HCT116 (cell line): ENCODE measurements at regions not wholly inside any gene's neighbourhood (a gene's known extent, or its start where the extent isn't known, plus 50 kb on each side); places are given as distances from the start of the nearest gene placed in this dataset.

Source experiments
- ATAC-seq: fragments of 200-7000 bp; cut with Tn5 transposase; 2 replicates; pipeline ENCODE4 v1.9.1; 2020; ENCODE audit warnings: mild to moderate bottlenecking, moderate library complexity
- BruUV-seq: library from RNA; stranded (reverse); fragments of 400-500 nt; replicated peaks from 2 replicates; lab custom pipeline; 2021; lab: Mats Ljungman, UMichigan
- CTCF ChIA-PET: fragments of 300-600 bp; sonication (Branson Sonifier 250); formaldehyde crosslinking; loops from one replicate; lab custom pipeline; 2021; ENCODE audit warnings: antibody characterized with exemption; lab: Charles Lee
- POLR2A ChIA-PET: fragments of 300-600, 350-600 bp; sonication (Branson Sonifier 250); formaldehyde crosslinking; loops from one replicate; lab custom pipeline; 2021; ENCODE audit warnings: antibody characterized with exemption; lab: Charles Lee
- RAD21 ChIA-PET, 2 experiments: fragments of 300-600 bp; sonication (Branson Sonifier 250); formaldehyde crosslinking; loops; one replicate each; lab custom pipeline; 2023; ENCODE audit warnings: low total read pairs in 2 of 2; ENCODE audit not compliant: uncharacterized antibody in 2 of 2, unreplicated experiment in 2 of 2, low non-redundant PET in 1 of 2; lab: Charles Lee
- DNase-seq: peaks from one replicate; pipeline ENCODE4 v3.0.0-alpha.2; 2010; ENCODE audit warnings: low read depth, low spot score
- H2AFZ ChIP-seq: fragments of 200-600 bp; shearing (Covaris generic), sonication (generic); 2 replicates; pipeline ENCODE4 v1.6.1; 2017; ENCODE audit warnings: low read depth, mixed run types, mixed read lengths, antibody characterized with exemption, low read length; ENCODE audit not compliant: poor library complexity, severe bottlenecking
- H3K27ac ChIP-seq: 2 replicates; pipeline ENCODE4 v1.5.1; 2012; ENCODE audit warnings: low read depth, low read length
- H3K27me3 ChIP-seq: fragments of 200-600 bp; sonication (generic); 2 replicates; pipeline ENCODE4 v1.6.1; 2016; ENCODE audit warnings: mixed run types, low read length, mixed read lengths; ENCODE audit not compliant: insufficient read depth
- H3K36me3 ChIP-seq, 2 experiments: fragments of 200-500 bp in 1 of 2; fragments of 200-600 bp in 1 of 2; sonication (Bioruptor generic) in 1 of 2; sonication (generic) in 1 of 2; 2 replicates each; pipeline versions ENCODE4 v1.5.1 to v1.6.1; 2014 to 2016; ENCODE audit warnings: low read length in 2 of 2, inconsistent platforms in 1 of 2, mixed read lengths in 1 of 2, mixed run types in 1 of 2; ENCODE audit not compliant: insufficient read depth in 2 of 2, control insufficient read depth in 1 of 2
- H3K4me1 ChIP-seq, 2 experiments: fragments of 200-600 bp in 1 of 2; sonication (generic) in 1 of 2; 2 replicates each; pipeline versions ENCODE4 v1.5.1 to v1.6.1; 2012 to 2017; ENCODE audit warnings: low read length in 2 of 2, inconsistent platforms in 1 of 2, mild to moderate bottlenecking in 1 of 2, mixed read lengths in 1 of 2, mixed run types in 1 of 2, moderate library complexity in 1 of 2; ENCODE audit not compliant: insufficient read depth in 2 of 2, control insufficient read depth in 1 of 2
- H3K4me2 ChIP-seq: fragments of 200-600 bp; sonication (generic); 2 replicates; pipeline ENCODE4 v1.6.1; 2017; ENCODE audit warnings: mixed run types, low read length, mixed read lengths
- H3K4me3 ChIP-seq, 2 experiments: fragments of 200-600 bp in 1 of 2; sonication (generic) in 1 of 2; replicated peaks in 1 of 2; 2 replicates each; pipeline ENCODE4 v1.5.1; 2011 to 2016; ENCODE audit warnings: low read length in 2 of 2, control low read depth in 1 of 2, low read depth in 1 of 2, mild to moderate bottlenecking in 1 of 2, mixed read lengths in 1 of 2, mixed run types in 1 of 2
- H3K79me2 ChIP-seq: fragments of 200-600 bp; sonication (generic); 2 replicates; pipeline ENCODE4 v1.6.1; 2017; ENCODE audit warnings: mild to moderate bottlenecking, mixed run types, low read length, moderate library complexity, mixed read lengths; ENCODE audit not compliant: insufficient read depth
- H3K9ac ChIP-seq: fragments of 200-600 bp; sonication (generic); 2 replicates; pipeline ENCODE4 v1.6.1; 2016; ENCODE audit warnings: low read length, mixed read lengths
- H3K9me2 ChIP-seq: fragments of 200-600 bp; sonication (generic), shearing (Covaris generic); 2 replicates; pipeline ENCODE4 v1.6.1; 2017; ENCODE audit warnings: mixed run types, mild to moderate bottlenecking, moderate library complexity; ENCODE audit not compliant: insufficient read depth
- H3K9me3 ChIP-seq, 2 experiments: fragments of 200-500 bp in 1 of 2; fragments of 200-600 bp in 1 of 2; sonication (Bioruptor generic) in 1 of 2; sonication (generic) in 1 of 2; 2 replicates each; pipeline ENCODE4 v1.6.1; 2014 to 2017; ENCODE audit warnings: low read length in 2 of 2, mixed read lengths in 2 of 2, inconsistent platforms in 1 of 2, low read depth in 1 of 2, mild to moderate bottlenecking in 1 of 2, mixed run types in 1 of 2, moderate library complexity in 1 of 2; ENCODE audit not compliant: control insufficient read depth in 1 of 2, insufficient read depth in 1 of 2
- H4K20me1 ChIP-seq: fragments of 200-600 bp; sonication (generic), shearing (Covaris generic); 2 replicates; pipeline ENCODE4 v1.6.1; 2017; ENCODE audit warnings: mixed run types, mild to moderate bottlenecking, moderate library complexity; ENCODE audit not compliant: insufficient read depth
- CEBPB ChIP-seq: IDR thresholded peaks from 2 replicates; pipeline ENCODE4 v1.6.1; 2012; ENCODE audit warnings: low read depth
- EZH2 ChIP-seq: fragments of 200-600 bp; sonication (generic); IDR thresholded peaks from 2 replicates; pipeline ENCODE4 v1.6.1; 2017; ENCODE audit warnings: antibody characterized with exemption, mixed run types
- EZH2phosphoT487 ChIP-seq: fragments of 200-600 bp; IDR thresholded peaks from 2 replicates; pipeline ENCODE4 v1.6.1; 2018; ENCODE audit warnings: antibody characterized with exemption, borderline replicate concordance
- FOSL1 ChIP-seq: IDR thresholded peaks from 2 replicates; pipeline ENCODE4 v1.6.1; 2012; ENCODE audit warnings: low read depth
- MAX ChIP-seq: IDR thresholded peaks from 2 replicates; pipeline ENCODE4 v1.6.1; 2012
- POLR2A ChIP-seq: IDR thresholded peaks from 2 replicates; pipeline ENCODE4 v1.7.0; 2011; ENCODE audit warnings: borderline replicate concordance; ENCODE audit not compliant: insufficient read depth, insufficient read length; ENCODE audit errors: extremely low read depth
- POLR2AphosphoS5 ChIP-seq: IDR thresholded peaks from 2 replicates; pipeline ENCODE4 v1.6.1; 2011; ENCODE audit warnings: mild to moderate bottlenecking, low read depth, low read length, moderate library complexity
- RAD21 ChIP-seq: IDR thresholded peaks from 2 replicates; pipeline ENCODE4 v1.6.1; 2012; ENCODE audit warnings: low read depth, mild to moderate bottlenecking
- SRF ChIP-seq: IDR thresholded peaks from 2 replicates; pipeline ENCODE4 v1.6.1; 2012; ENCODE audit warnings: low read depth
- TCF7L2 ChIP-seq: IDR thresholded peaks from 2 replicates; pipeline ENCODE4 v1.7.0; 2011; ENCODE audit warnings: borderline replicate concordance, inconsistent platforms; ENCODE audit not compliant: insufficient read depth, insufficient read length; ENCODE audit errors: extremely low read depth
- YY1 ChIP-seq: IDR thresholded peaks from 2 replicates; pipeline ENCODE4 v1.6.1; 2011; ENCODE audit warnings: low read length, low read depth, moderate library complexity, mild to moderate bottlenecking; ENCODE audit not compliant: insufficient replicate concordance; ENCODE audit errors: extremely low read depth
- ZBTB33 ChIP-seq: IDR thresholded peaks from 2 replicates; pipeline ENCODE4 v1.6.1; 2011; ENCODE audit warnings: mild to moderate bottlenecking, low read length, moderate library complexity; ENCODE audit not compliant: insufficient replicate concordance; ENCODE audit errors: extremely low read depth
- ZFX ChIP-seq: fragments of 450-650 bp; IDR thresholded peaks from 2 replicates; pipeline ENCODE4 v1.6.1; 2017
- ZNF274 ChIP-seq: fragments of 200-500 bp; sonication (Bioruptor generic); IDR thresholded peaks from 2 replicates; pipeline ENCODE4 v1.6.1; 2014; ENCODE audit warnings: mild to moderate bottlenecking, low read depth, low read length, inconsistent platforms
- intact Hi-C: fragments of 100-400 bp; cut with micrococcal nuclease; formaldehyde crosslinking; loops from 2 replicates; pipeline ENCODE4 v1.10.0; 2022

GRCh38 chr6:66931787-66932186 is 1224.8 kb upstream of the EYS start:
- RAD21 ChIA-PET: no interaction called here
- no peak for ATAC-seq

GRCh38 chr6:66930559-66931290 is 1223.7 kb upstream of the EYS start:
- Histone ChIP-seq H3K27me3 (no peaks in the 10 kb centered on the region), H3K79me2 (no peaks in the 10 kb centered on the region), H2AFZ (no peak overlapping the region), H3K9me3 (peaks cover 0 to 12% of the 10 kb centered on the region in 2 experiments; a peak in 2 of 4 replicates), H3K27ac (no peak overlapping the region), H3K4me2 (no peak overlapping the region), H4K20me1 (no peaks in the 10 kb centered on the region; the same call in 1 of the 2 replicates), H3K4me1 (no peaks in the 10 kb centered on the region), H3K4me3 (no peak overlapping the region), H3K36me3 (no peaks in the 10 kb centered on the region), H3K9me2 (no peaks in the 10 kb centered on the region), H3K9ac (no peak overlapping the region)
- intact Hi-C loops: no loop called here
- ChIA-PET CTCF (no interaction called here), POLR2A (no interaction called here), RAD21 (no interaction called here)
- TF ChIP-seq SRF (no peak), TCF7L2 (no peak), ZBTB33 (no peak), EZH2phosphoT487 (no peak), EZH2 (no peak), ZFX (no peak), FOSL1 (no peak), POLR2A (no peak), MAX (no peak), CEBPB (no peak), RAD21 (no peak), ZNF274 (no peak), YY1 (no peak)
- no TSS peak for BruUV-seq
- no peak for DNase-seq
- ATAC-seq: no peak

More at GRCh38 chr6:66931787-66932186, 1224.8 kb upstream of the EYS start:
- Histone ChIP-seq H3K4me3 (no peak overlapping the region), H3K36me3 (no peaks in the 10 kb centered on the region), H3K27ac (no peak overlapping the region), H3K9ac (no peak overlapping the region), H3K79me2 (no peaks in the 10 kb centered on the region), H4K20me1 (no peaks in the 10 kb centered on the region; the same call in 1 of the 2 replicates), H3K9me3 (peaks cover 0 to 12% of the 10 kb centered on the region in 2 experiments; a peak in 2 of 4 replicates), H3K27me3 (no peaks in the 10 kb centered on the region), H2AFZ (no peak overlapping the region), H3K9me2 (no peaks in the 10 kb centered on the region), H3K4me1 (no peaks in the 10 kb centered on the region), H3K4me2 (no peak overlapping the region)
- TF ChIP-seq RAD21: no peak
- no peak for TF ChIP-seq ZFX
- TF ChIP-seq POLR2AphosphoS5: no peak
- POLR2A ChIA-PET: no interaction called here
- CTCF ChIA-PET: no interaction called here
- BruUV-seq: no TSS peak
- intact Hi-C loops: no loop called here
- no peak for DNase-seq
